Upper lobe of right lung (tissue), 1 donor: ENCODE measurements at regions not wholly inside any gene's neighbourhood (a gene's known extent, or its start where the extent isn't known, plus 50 kb on each side); places are given as distances from the start of the nearest gene placed in this dataset.
"Not testable (repeated sequence)": the region's sequence is repeated elsewhere in the genome, so short reads cannot be mapped to it uniquely, and the experiment has no call there.

Source experiments
- ATAC-seq: fragments of 200-7000 bp; cut with Tn5 transposase; one replicate; pipeline ENCODE4 v1.9.1; 2020; ENCODE audit warnings: mild to moderate bottlenecking, moderate library complexity
- DNase-seq: peaks from one replicate; pipeline ENCODE4 v3.0.0-alpha.2; 2020
- H3K27ac ChIP-seq: fragments of 200-600 bp; one replicate; pipeline ENCODE4 v1.8.0; 2022
- H3K27me3 ChIP-seq: fragments of 200-600 bp; one replicate; pipeline ENCODE4 v1.8.0; 2022; ENCODE audit warnings: mild to moderate bottlenecking
- H3K36me3 ChIP-seq: fragments of 200-600 bp; one replicate; pipeline ENCODE4 v1.8.0; 2022
- H3K4me1 ChIP-seq: fragments of 200-600 bp; one replicate; pipeline ENCODE4 v1.8.0; 2022
- H3K4me3 ChIP-seq: fragments of 200-600 bp; one replicate; pipeline ENCODE4 v1.8.0; 2022; ENCODE audit warnings: mild to moderate bottlenecking
- H3K9me3 ChIP-seq: fragments of 200-600 bp; one replicate; pipeline ENCODE4 v1.8.0; 2022
- intact Hi-C: fragments of 100-400 bp; cut with DNase I; formaldehyde crosslinking; loops from one replicate; pipeline ENCODE4 v1.11.0; 2022
- TF ChIP-seq, protein P1 (sequence below): fragments of 200-600 bp; IDR thresholded peaks from one replicate; pipeline ENCODE4 v1.8.0; 2022; ENCODE audit warnings: antibody characterized with exemption
- donor health status: DM: no; HTN: yes; CAD: no; lungs with severe emphysema.

DNA sequence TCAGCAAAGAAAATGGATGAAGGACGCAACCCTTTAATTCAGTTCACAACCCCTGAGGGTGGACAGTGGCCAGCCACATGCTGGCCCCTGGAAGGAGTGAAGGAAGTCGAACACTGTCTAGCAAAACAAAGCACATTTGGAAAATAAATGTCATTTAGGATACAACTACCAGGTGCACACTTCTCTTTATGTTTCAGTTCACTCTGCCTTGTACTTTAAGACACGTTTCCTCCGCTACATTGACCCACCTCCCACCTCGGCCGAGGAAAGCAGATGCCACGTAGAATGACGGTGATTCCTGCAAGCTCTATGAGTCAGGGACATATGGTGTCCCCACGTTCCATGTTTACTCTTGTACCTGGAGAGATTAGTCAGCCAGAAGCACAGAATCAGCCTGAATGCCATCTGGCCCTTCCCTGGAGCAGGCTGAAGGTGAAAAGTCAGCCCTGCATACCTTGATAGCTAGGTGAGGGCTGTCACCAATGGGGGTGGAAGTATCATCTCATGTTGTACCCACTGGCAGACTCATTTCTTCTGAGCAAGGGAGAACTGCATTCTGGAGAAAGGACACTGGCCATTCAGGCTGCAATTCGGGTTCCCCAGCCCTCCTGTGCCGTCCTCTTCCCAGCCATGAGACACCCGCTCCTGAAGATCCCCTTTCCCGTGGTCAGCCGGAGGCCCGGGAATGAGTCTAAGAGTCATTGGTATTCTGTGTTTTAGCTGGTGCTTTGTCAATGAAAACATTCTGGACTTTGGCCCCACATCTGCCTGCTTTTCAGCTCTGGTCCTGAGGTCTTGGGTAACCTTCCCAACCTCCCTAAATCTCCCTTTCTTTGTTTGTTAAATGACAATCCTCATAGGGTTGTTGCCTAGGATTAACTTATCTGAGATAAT lies 60.6 kb downstream of the FOXA2 start:
- no peaks in the 10 kb centered on the region for H3K27me3 ChIP-seq
- no peak for ATAC-seq
- no peaks in the 10 kb centered on the region for H3K9me3 ChIP-seq
- no peak for DNase-seq
- H3K4me3 ChIP-seq: no peak overlapping the region
- no peaks in the 10 kb centered on the region for H3K4me1 ChIP-seq
- intact Hi-C loops: no loop called here
- H3K36me3 ChIP-seq: no peaks in the 10 kb centered on the region
- TF ChIP-seq, protein P1, sequence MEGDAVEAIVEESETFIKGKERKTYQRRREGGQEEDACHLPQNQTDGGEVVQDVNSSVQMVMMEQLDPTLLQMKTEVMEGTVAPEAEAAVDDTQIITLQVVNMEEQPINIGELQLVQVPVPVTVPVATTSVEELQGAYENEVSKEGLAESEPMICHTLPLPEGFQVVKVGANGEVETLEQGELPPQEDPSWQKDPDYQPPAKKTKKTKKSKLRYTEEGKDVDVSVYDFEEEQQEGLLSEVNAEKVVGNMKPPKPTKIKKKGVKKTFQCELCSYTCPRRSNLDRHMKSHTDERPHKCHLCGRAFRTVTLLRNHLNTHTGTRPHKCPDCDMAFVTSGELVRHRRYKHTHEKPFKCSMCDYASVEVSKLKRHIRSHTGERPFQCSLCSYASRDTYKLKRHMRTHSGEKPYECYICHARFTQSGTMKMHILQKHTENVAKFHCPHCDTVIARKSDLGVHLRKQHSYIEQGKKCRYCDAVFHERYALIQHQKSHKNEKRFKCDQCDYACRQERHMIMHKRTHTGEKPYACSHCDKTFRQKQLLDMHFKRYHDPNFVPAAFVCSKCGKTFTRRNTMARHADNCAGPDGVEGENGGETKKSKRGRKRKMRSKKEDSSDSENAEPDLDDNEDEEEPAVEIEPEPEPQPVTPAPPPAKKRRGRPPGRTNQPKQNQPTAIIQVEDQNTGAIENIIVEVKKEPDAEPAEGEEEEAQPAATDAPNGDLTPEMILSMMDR: no peak
- H3K27ac ChIP-seq: no peak overlapping the region

DNA sequence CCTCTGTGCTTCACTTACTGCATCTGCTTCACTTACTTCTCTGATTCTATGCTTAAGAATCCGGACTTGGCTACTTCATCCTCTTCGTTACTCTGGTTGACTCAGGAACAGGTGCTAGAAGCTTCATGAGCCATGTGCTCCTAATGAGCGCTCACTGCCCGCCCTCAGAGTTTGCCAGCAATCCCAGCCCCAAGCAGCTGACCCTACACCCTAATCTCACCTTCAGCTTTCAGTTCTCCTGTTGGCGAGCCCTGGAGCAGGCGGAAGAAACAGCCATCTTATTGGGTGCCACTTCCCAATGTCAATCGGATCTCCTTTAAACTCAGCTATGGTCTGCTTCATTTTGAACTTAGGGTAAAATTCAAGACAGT lies 61.3 kb downstream of the FOXA2 start:
- no peaks in the 10 kb centered on the region for H3K27me3 ChIP-seq
- no peaks in the 10 kb centered on the region for H3K36me3 ChIP-seq
- DNase-seq: no peak
- no peak overlapping the region for H3K4me3 ChIP-seq
- intact Hi-C loops: no loop called here
- H3K27ac ChIP-seq: no peak overlapping the region
- no peaks in the 10 kb centered on the region for H3K4me1 ChIP-seq
- TF ChIP-seq, protein P1: no peak
- no peak for ATAC-seq
- no peaks in the 10 kb centered on the region for H3K9me3 ChIP-seq

DNA sequence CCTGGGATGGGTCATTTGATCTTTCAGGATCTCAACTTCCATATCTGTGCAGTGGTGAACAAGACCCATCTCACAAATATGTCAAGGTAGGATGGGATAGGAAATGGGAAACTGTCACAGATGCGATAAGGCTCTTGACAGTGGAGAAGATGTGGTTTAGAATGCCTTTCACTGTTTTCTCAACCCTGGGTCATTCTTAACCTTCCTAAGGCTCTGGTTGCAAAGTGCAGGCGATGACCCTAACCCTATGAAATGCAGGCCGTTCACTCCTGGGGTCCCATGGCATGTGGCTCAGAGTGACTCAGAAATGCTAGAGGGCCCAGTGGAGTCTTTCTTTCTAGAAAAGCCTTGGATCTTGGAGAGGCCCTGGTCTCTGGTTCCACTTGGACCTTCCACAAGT lies 61.7 kb downstream of the FOXA2 start:
- TF ChIP-seq, protein P1: no peak
- DNase-seq (no peak), ATAC-seq (no peak)
- no peaks in the 10 kb centered on the region for H3K27me3 ChIP-seq
- intact Hi-C loops: no loop called here
- H3K36me3 ChIP-seq: no peaks in the 10 kb centered on the region
- H3K9me3 ChIP-seq: no peaks in the 10 kb centered on the region
- no peaks in the 10 kb centered on the region for H3K4me1 ChIP-seq
- H3K27ac ChIP-seq: no peak overlapping the region
- H3K4me3 ChIP-seq: no peak overlapping the region

DNA sequence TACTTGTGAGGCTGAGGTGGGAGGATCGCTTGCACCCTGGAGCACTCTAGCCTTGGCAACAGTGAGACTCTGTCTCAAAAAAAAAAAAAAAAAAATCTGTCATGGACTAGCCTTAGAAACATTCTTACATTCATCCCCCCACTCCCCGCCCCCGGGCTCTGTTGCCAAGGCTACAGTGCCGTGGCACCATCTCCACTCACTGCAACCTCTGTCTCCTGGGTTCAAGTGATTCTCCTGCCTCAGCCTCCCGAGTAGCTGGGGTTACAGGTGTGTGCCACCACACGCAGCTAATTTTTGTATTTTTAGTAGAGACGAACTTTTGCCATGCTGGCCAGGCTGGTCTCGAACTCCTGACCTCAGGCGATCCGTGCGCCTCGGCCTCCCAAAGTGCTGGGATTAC lies 62.4 kb downstream of the FOXA2 start:
- H3K4me3 ChIP-seq, intact Hi-C loops, H3K9me3 ChIP-seq, DNase-seq, H3K36me3 ChIP-seq, H3K4me1 ChIP-seq, H3K27ac ChIP-seq, ATAC-seq, H3K27me3 ChIP-seq: not testable (repeated sequence)

DNA sequence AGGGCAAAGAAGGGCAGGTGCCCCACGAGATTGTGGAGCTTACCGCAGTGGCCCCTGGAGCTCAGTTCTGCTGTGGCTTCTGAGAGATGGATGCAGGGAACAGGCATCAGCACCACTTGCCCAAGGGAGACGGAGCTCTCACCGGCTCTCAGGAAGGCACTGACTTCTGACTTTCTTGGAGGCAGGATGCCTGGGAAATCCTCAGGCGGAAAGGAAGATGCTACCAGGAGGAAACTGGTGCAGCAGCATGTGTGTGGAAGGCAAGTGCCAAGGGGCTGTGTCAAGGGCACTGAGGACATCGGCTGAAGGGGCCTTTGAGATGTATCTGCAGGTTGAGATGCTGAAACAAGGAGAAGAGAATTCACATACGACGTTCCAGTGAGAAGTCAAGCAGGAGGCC lies 64.0 kb downstream of the FOXA2 start:
- no peaks in the 10 kb centered on the region for H3K9me3 ChIP-seq
- ATAC-seq (no peak), DNase-seq (no peak)
- no peaks in the 10 kb centered on the region for H3K36me3 ChIP-seq
- TF ChIP-seq, protein P1: no peak
- no peaks in the 10 kb centered on the region for H3K4me1 ChIP-seq
- no peak overlapping the region for H3K4me3 ChIP-seq
- no peaks in the 10 kb centered on the region for H3K27me3 ChIP-seq
- intact Hi-C loops: no loop called here
- no peak overlapping the region for H3K27ac ChIP-seq

DNA sequence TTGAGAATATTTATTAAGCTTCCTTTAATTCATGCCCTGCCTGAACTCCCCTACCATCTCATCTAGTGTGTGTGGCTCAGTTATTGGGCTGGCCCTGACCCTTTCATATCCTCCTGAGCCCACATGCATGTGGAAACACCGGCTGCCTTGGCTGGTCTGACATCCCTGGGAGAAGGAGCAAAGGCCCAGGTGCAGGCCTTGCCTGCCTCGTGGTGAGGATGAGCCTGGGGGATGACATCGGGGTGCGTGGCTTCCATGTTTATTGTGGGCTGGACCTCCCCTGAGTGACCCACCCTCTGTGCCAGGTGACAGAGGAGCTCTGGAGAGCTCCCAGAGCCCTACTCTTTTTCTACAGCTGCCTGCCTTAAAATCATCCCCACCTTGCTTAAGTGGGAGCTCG lies 69.1 kb downstream of the FOXA2 start:
- Histone ChIP-seq H3K27me3 (no peaks in the 10 kb centered on the region), H3K27ac (no peak overlapping the region), H3K4me1 (peaks cover 5% of the 10 kb centered on the region), H3K9me3 (no peaks in the 10 kb centered on the region), H3K4me3 (no peak overlapping the region), H3K36me3 (no peaks in the 10 kb centered on the region)
- no peak for ATAC-seq
- no peak for DNase-seq
- intact Hi-C loops: no loop called here
- TF ChIP-seq, protein P1: no peak
